ENCODE measurements at regions not wholly inside any gene's neighbourhood (a gene's known extent, or its start where the extent isn't known, plus 50 kb on each side); places are given as distances from the start of the nearest gene placed in this dataset.

- no peak for TF ChIP-seq ZNF274 (IDR thresholded peaks at IDR 0.05; ENCODE audit: low read depth, low read length)
- no peak overlapping the region for H3K4me3 ChIP-seq (ENCODE audit: low read length)
Observed at GRCh38 chr3:144141496-144141895, 169.9 kb downstream of the DIPK2A start.

- H3K4me3 ChIP-seq (ENCODE audit: low read length), result no peak overlapping the region
- TF ChIP-seq ZNF274 (IDR thresholded peaks at IDR 0.05; ENCODE audit: low read depth, low read length), result no peak
Observed at GRCh38 chr3:144142151-144142840, 170.7 kb downstream of the DIPK2A start.

- no peak for TF ChIP-seq ZNF274 (IDR thresholded peaks at IDR 0.05; ENCODE audit: low read depth, low read length)
- no peak overlapping the region for H3K4me3 ChIP-seq (ENCODE audit: low read length)
Observed at GRCh38 chr3:144148356-144148755, 176.7 kb downstream of the DIPK2A start.

- H3K4me3 ChIP-seq (ENCODE audit: low read length), result no peak overlapping the region
- no peak for TF ChIP-seq ZNF274 (IDR thresholded peaks at IDR 0.05; ENCODE audit: low read depth, low read length)
Observed at GRCh38 chr3:144151983-144152382, 180.4 kb downstream of the DIPK2A start.

GRCh38 chr3:144160627-144161026, 189.0 kb downstream of the DIPK2A start:
- no peak for TF ChIP-seq ZNF274 (IDR thresholded peaks at IDR 0.05; ENCODE audit: low read depth, low read length)
- no peak overlapping the region for H3K4me3 ChIP-seq (ENCODE audit: low read length)

GRCh38 chr3:144162042-144162441, 190.4 kb downstream of the DIPK2A start:
- no peak overlapping the region for H3K4me3 ChIP-seq (ENCODE audit: low read length)
- no peak for TF ChIP-seq ZNF274 (IDR thresholded peaks at IDR 0.05; ENCODE audit: low read depth, low read length)

- TF ChIP-seq ZNF274 (IDR thresholded peaks at IDR 0.05; ENCODE audit: low read depth, low read length), result no peak
- H3K4me3 ChIP-seq (ENCODE audit: low read length), result no peak overlapping the region
Observed at GRCh38 chr3:144164352-144164751, 192.7 kb downstream of the DIPK2A start.

GRCh38 chr3:144165482-144165881, 193.9 kb downstream of the DIPK2A start:
- no peak for TF ChIP-seq ZNF274 (IDR thresholded peaks at IDR 0.05; ENCODE audit: low read depth, low read length)
- H3K4me3 ChIP-seq (ENCODE audit: low read length), result no peak overlapping the region

- no peak for TF ChIP-seq ZNF274 (IDR thresholded peaks at IDR 0.05; ENCODE audit: low read depth, low read length)
- H3K4me3 ChIP-seq (ENCODE audit: low read length), result no peak overlapping the region
Observed at GRCh38 chr3:144167634-144168033, 196.0 kb downstream of the DIPK2A start.

GRCh38 chr3:144173491-144173890, 201.9 kb downstream of the DIPK2A start:
- no peak overlapping the region for H3K4me3 ChIP-seq (ENCODE audit: low read length)
- TF ChIP-seq ZNF274 (IDR thresholded peaks at IDR 0.05; ENCODE audit: low read depth, low read length), result no peak

- H3K4me3 ChIP-seq (ENCODE audit: low read length), result no peak overlapping the region
- no peak for TF ChIP-seq ZNF274 (IDR thresholded peaks at IDR 0.05; ENCODE audit: low read depth, low read length)
Observed at GRCh38 chr3:144175644-144176425, 204.2 kb downstream of the DIPK2A start.

GRCh38 chr3:144177649-144178048, 206.0 kb downstream of the DIPK2A start:
- no peak overlapping the region for H3K4me3 ChIP-seq (ENCODE audit: low read length)
- TF ChIP-seq ZNF274 (IDR thresholded peaks at IDR 0.05; ENCODE audit: low read depth, low read length), result no peak

GRCh38 chr3:144178607-144179006, 207.0 kb downstream of the DIPK2A start:
- no peak overlapping the region for H3K4me3 ChIP-seq (ENCODE audit: low read length)
- no peak for TF ChIP-seq ZNF274 (IDR thresholded peaks at IDR 0.05; ENCODE audit: low read depth, low read length)

GRCh38 chr3:144181062-144181461, 209.4 kb downstream of the DIPK2A start:
- TF ChIP-seq ZNF274 (IDR thresholded peaks at IDR 0.05; ENCODE audit: low read depth, low read length), result no peak
- no peak overlapping the region for H3K4me3 ChIP-seq (ENCODE audit: low read length)

- no peak for TF ChIP-seq ZNF274 (IDR thresholded peaks at IDR 0.05; ENCODE audit: low read depth, low read length)
- H3K4me3 ChIP-seq (ENCODE audit: low read length), result no peak overlapping the region
Observed at GRCh38 chr3:144182501-144182900, 210.9 kb downstream of the DIPK2A start.
